Keratinocyte (primary cell): ENCODE measurements at regions not wholly inside any gene's neighbourhood (a gene's known extent, or its start where the extent isn't known, plus 50 kb on each side); places are given as distances from the start of the nearest gene placed in this dataset.

Experiments used
- DNase-seq: peaks from one replicate; pipeline ENCODE4 v3.0.0-alpha.2; 2011; ENCODE audit warnings: low read depth, missing footprints, low spot score
- FAIRE-seq: peaks from 2 replicates; lab custom pipeline; 2011; peaks lifted over from hg19 to GRCh38; lab: Jason Lieb, UNC
- H2AFZ ChIP-seq: 2 replicates; pipeline ENCODE4 v1.6.0; 2012; ENCODE audit warnings: low read length, control low read depth, inconsistent platforms; ENCODE audit not compliant: control insufficient read depth
- H3K27ac ChIP-seq: 2 replicates; pipeline ENCODE4 v1.5.1; 2011; ENCODE audit warnings: low read length; ENCODE audit not compliant: control insufficient read depth, insufficient read depth
- H3K27me3 ChIP-seq: 3 replicates; pipeline ENCODE4 v1.6.0; 2011; ENCODE audit warnings: low read length; ENCODE audit not compliant: control insufficient read depth, insufficient read depth; ENCODE audit errors: extremely low read depth
- H3K36me3 ChIP-seq, 2 experiments: 2 replicates in 1 of 2; 3 replicates in 1 of 2; pipeline ENCODE4 v1.5.1; 2011; ENCODE audit warnings: low read length in 2 of 2, mild to moderate bottlenecking in 1 of 2; ENCODE audit not compliant: control insufficient read depth in 2 of 2, insufficient read depth in 2 of 2; ENCODE audit errors: extremely low read depth in 1 of 2
- H3K4me1 ChIP-seq: 3 replicates; pipeline ENCODE4 v1.5.1; 2011; ENCODE audit warnings: low read length; ENCODE audit not compliant: control insufficient read depth, insufficient read depth; ENCODE audit errors: extremely low read depth
- H3K4me2 ChIP-seq: 3 replicates; pipeline ENCODE4 v1.6.0; 2011; ENCODE audit warnings: low read depth, low read length; ENCODE audit not compliant: control insufficient read depth, insufficient read depth; ENCODE audit errors: extremely low read depth
- H3K4me3 ChIP-seq, 3 experiments: fragments of 200-600 bp in 1 of 3; sonication (generic) in 1 of 3; 2 replicates in 2 of 3; 3 replicates in 1 of 3; pipeline ENCODE4 v1.5.1; 2011 to 2016; ENCODE audit warnings: low read length in 3 of 3, mild to moderate bottlenecking in 3 of 3, control low read depth in 2 of 3, inconsistent platforms in 1 of 3, low read depth in 1 of 3, mixed read lengths in 1 of 3, mixed run types in 1 of 3, moderate library complexity in 1 of 3; ENCODE audit not compliant: control insufficient read depth in 2 of 3, insufficient read depth in 2 of 3; ENCODE audit errors: extremely low read depth in 1 of 3
- H3K79me2 ChIP-seq: 2 replicates; pipeline ENCODE4 v1.6.0; 2012; ENCODE audit warnings: low read length; ENCODE audit not compliant: control insufficient read depth, insufficient read depth
- H3K9ac ChIP-seq: 3 replicates; pipeline ENCODE4 v1.6.0; 2011; ENCODE audit warnings: low read length; ENCODE audit not compliant: control insufficient read depth, insufficient read depth; ENCODE audit errors: extremely low read depth
- H3K9me1 ChIP-seq: 3 replicates; pipeline ENCODE4 v1.6.0; 2011; ENCODE audit warnings: low read length; ENCODE audit not compliant: control insufficient read depth, insufficient read depth; ENCODE audit errors: extremely low read depth
- H3K9me3 ChIP-seq: 2 replicates; pipeline ENCODE4 v1.5.1; 2012; ENCODE audit warnings: low read depth, low read length; ENCODE audit not compliant: control insufficient read depth
- H4K20me1 ChIP-seq: 3 replicates; pipeline ENCODE4 v1.6.0; 2011; ENCODE audit warnings: low read length; ENCODE audit not compliant: control insufficient read depth, insufficient read depth; ENCODE audit errors: extremely low read depth
- CTCF ChIP-seq, 3 experiments: IDR thresholded peaks in 1 of 3; conservative IDR thresholded peaks in 1 of 3; optimal IDR thresholded peaks in 1 of 3; 2 replicates in 2 of 3; 3 replicates in 1 of 3; pipeline versions ENCODE3 to v1.5.1; 2011; ENCODE audit warnings: low read length in 3 of 3, mild to moderate bottlenecking in 3 of 3, moderate library complexity in 2 of 3, control low read depth in 1 of 3, inconsistent platforms in 1 of 3; ENCODE audit not compliant: insufficient read depth in 2 of 3; ENCODE audit errors: extremely low read depth in 1 of 3
- EZH2 ChIP-seq: IDR thresholded peaks from one replicate; pipeline ENCODE4 v1.6.1; 2012; ENCODE audit warnings: inconsistent platforms, mild to moderate bottlenecking, low read length, moderate library complexity
- dilution Hi-C: fragments of 300-500 bp; cut with MboI; formaldehyde crosslinking; loops from one replicate; pipeline ENCODE4 v1.7.0; 2020; ENCODE audit warnings: low sequenced_read_pairs; ENCODE audit not compliant: extremely low pct_ligation_motif_present

- Histone ChIP-seq H3K9me3 (no peaks in the 10 kb centered on the region), H3K9me1 (no peaks in the 10 kb centered on the region), H3K79me2 (no peaks in the 10 kb centered on the region), H3K9ac (no peak overlapping the region), H3K36me3 (no peaks in the 10 kb centered on the region), H4K20me1 (no peaks in the 10 kb centered on the region), H3K4me2 (no peak overlapping the region), H2AFZ (no peak overlapping the region), H3K4me1 (no peaks in the 10 kb centered on the region), H3K27ac (no peak overlapping the region), H3K4me3 (no peak overlapping the region), H3K27me3 (no peaks in the 10 kb centered on the region)
- DNase-seq = no peak
- no peak for FAIRE-seq
- TF ChIP-seq CTCF (optimal IDR thresholded peaks at IDR 0.05 in 1 of 3, IDR thresholded peaks at IDR 0.05 in 1 of 3, conservative IDR thresholded peaks at IDR 0.05 in 1 of 3; ENCODE audit: extremely low read depth in 1 of 3, insufficient read depth in 2 of 3, low read length in 3 of 3) = no peak
- no peak for TF ChIP-seq EZH2
- dilution Hi-C loops = no loop called here
Observed at GRCh38 chr13:107254392-107254791, 686.5 kb upstream of the ARGLU1 start.

- Histone ChIP-seq H3K9ac (no peak overlapping the region), H3K36me3 (no peaks in the 10 kb centered on the region), H3K9me1 (no peaks in the 10 kb centered on the region), H2AFZ (no peak overlapping the region), H3K4me2 (no peak overlapping the region), H3K4me3 (no peak overlapping the region), H4K20me1 (no peaks in the 10 kb centered on the region), H3K4me1 (no peaks in the 10 kb centered on the region), H3K9me3 (no peaks in the 10 kb centered on the region), H3K79me2 (no peaks in the 10 kb centered on the region), H3K27ac (no peak overlapping the region), H3K27me3 (no peaks in the 10 kb centered on the region)
- dilution Hi-C loops = no loop called here
- FAIRE-seq = no peak
- TF ChIP-seq CTCF (optimal IDR thresholded peaks at IDR 0.05 in 1 of 3, IDR thresholded peaks at IDR 0.05 in 1 of 3, conservative IDR thresholded peaks at IDR 0.05 in 1 of 3; ENCODE audit: extremely low read depth in 1 of 3, insufficient read depth in 2 of 3, low read length in 3 of 3) = no peak
- no peak for TF ChIP-seq EZH2
- DNase-seq = no peak
Observed at GRCh38 chr13:107252428-107252827, 684.5 kb upstream of the ARGLU1 start.
